ENCODE measurements at regions not wholly inside any gene's neighbourhood (a gene's known extent, or its start where the extent isn't known, plus 50 kb on each side); places are given as distances from the start of the nearest gene placed in this dataset.

DNA sequence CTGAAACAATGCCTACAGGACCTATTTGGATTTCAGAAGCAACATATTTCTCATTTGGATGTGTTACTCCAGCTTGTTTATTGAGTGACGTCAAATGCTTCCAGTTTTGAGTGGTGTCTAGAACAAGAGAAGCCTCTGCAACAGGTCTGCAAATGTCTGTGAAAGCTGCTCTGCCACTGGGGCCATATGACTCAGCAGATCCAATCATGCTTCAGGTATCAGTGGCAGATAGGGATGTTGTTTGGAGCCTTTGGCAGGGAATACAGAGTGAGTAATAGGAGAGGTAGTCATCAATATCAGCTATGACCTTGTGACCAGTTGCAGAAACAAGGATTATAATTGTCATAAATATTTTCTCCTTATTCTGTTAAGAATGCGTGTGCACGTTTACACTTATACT, 141.1 kb upstream of the ZXDA start:
- no peaks in the 10 kb centered on the region for H3K36me3 Mint-ChIP-seq (ENCODE audit: low read depth)
- Histone ChIP-seq H3K4me3 (ENCODE audit: low read length) (no peak overlapping the region), H3K27me3 (ENCODE audit: control insufficient read depth, insufficient read depth, low read length, poor library complexity, severe bottlenecking) (no peaks in the 10 kb centered on the region), H3K36me3 (ENCODE audit: control insufficient read depth, insufficient read depth, low read length) (no peaks in the 10 kb centered on the region), H3K4me1 (ENCODE audit: control insufficient read depth, insufficient read depth, low read length) (no peaks in the 10 kb centered on the region), H3K9me3 (ENCODE audit: control insufficient read depth, low read length) (peaks cover 38% of the 10 kb centered on the region), H3K9ac (ENCODE audit: extremely low read depth, low read length, poor library complexity, severe bottlenecking) (no peak overlapping the region), H3K27ac (ENCODE audit: low read depth, low read length) (no peak overlapping the region)
- no peak for DNase-seq
- H3K9me3 Mint-ChIP-seq = peaks cover 90% of the 10 kb centered on the region
- no peaks in the 10 kb centered on the region for H3K4me1 Mint-ChIP-seq
- H3K4me3 Mint-ChIP-seq = no peak overlapping the region
- H3K27me3 Mint-ChIP-seq (ENCODE audit: insufficient read depth) = no peaks in the 10 kb centered on the region
- no peak overlapping the region for H3K27ac Mint-ChIP-seq
- TF ChIP-seq CTCF (conservative IDR thresholded peaks at IDR 0.05) = no peak
- WGBS, 2 experiments (ENCODE audit: insufficient coverage in 1 of 2, insufficient read length in 1 of 2) = 53% methylated on average over 1 of the region's 3 CpGs; no CpG with 5 or more reads in 1 of the 2 experiments

DNA sequence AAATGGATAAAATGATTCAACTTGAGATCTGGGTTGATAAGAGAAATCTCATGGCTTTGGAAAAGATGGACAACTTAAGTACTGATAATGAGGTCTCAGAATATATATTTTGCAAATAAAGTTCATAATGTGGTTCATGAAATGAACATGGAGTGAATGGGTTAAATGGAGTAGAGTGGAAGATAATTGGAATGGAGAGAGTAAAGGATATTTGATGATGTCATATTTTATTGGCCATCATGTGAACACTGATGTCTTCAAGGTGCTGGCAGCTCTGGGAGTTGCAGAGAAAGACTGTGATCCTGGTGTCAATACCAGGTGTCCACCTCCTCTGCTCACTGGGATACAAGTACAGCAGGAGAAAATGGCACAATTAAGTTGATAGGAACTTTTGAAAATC, 133.9 kb upstream of the ZXDA start:
- H3K36me3 Mint-ChIP-seq (ENCODE audit: low read depth) = no peaks in the 10 kb centered on the region
- TF ChIP-seq CTCF (conservative IDR thresholded peaks at IDR 0.05) = no peak
- no peak overlapping the region for H3K27ac Mint-ChIP-seq
- Histone ChIP-seq H3K4me1 (ENCODE audit: control insufficient read depth, insufficient read depth, low read length) (no peaks in the 10 kb centered on the region), H3K9ac (ENCODE audit: extremely low read depth, low read length, poor library complexity, severe bottlenecking) (no peak overlapping the region), H3K27ac (ENCODE audit: low read depth, low read length) (no peak overlapping the region), H3K27me3 (ENCODE audit: control insufficient read depth, insufficient read depth, low read length, poor library complexity, severe bottlenecking) (no peaks in the 10 kb centered on the region), H3K36me3 (ENCODE audit: control insufficient read depth, insufficient read depth, low read length) (no peaks in the 10 kb centered on the region), H3K9me3 (ENCODE audit: control insufficient read depth, low read length) (peaks cover 51% of the 10 kb centered on the region), H3K4me3 (ENCODE audit: low read length) (no peak overlapping the region)
- peaks cover 83% of the 10 kb centered on the region for H3K9me3 Mint-ChIP-seq
- no peaks in the 10 kb centered on the region for H3K27me3 Mint-ChIP-seq (ENCODE audit: insufficient read depth)
- no peaks in the 10 kb centered on the region for H3K4me1 Mint-ChIP-seq
- no peak for DNase-seq
- H3K4me3 Mint-ChIP-seq = no peak overlapping the region

GRCh38 chrX:58025979-58026378, 115.7 kb upstream of the ZXDA start:
- H3K9ac ChIP-seq (ENCODE audit: extremely low read depth, low read length, poor library complexity, severe bottlenecking) = no peak overlapping the region
- H3K4me1 Mint-ChIP-seq = no peaks in the 10 kb centered on the region
- H3K4me1 ChIP-seq (ENCODE audit: control insufficient read depth, insufficient read depth, low read length) = no peaks in the 10 kb centered on the region
- no peak overlapping the region for H3K4me3 Mint-ChIP-seq
- H3K9me3 ChIP-seq (ENCODE audit: control insufficient read depth, low read length) = peaks cover 13% of the 10 kb centered on the region
- H3K36me3 ChIP-seq (ENCODE audit: control insufficient read depth, insufficient read depth, low read length) = no peaks in the 10 kb centered on the region
- no peaks in the 10 kb centered on the region for H3K27me3 Mint-ChIP-seq (ENCODE audit: insufficient read depth)
- no peaks in the 10 kb centered on the region for H3K27me3 ChIP-seq (ENCODE audit: control insufficient read depth, insufficient read depth, low read length, poor library complexity, severe bottlenecking)
- peak; percentile 72 for TF ChIP-seq CTCF (conservative IDR thresholded peaks at IDR 0.05)
- peak; percentile 50 for DNase-seq
- no peak overlapping the region for H3K27ac Mint-ChIP-seq
- no peaks in the 10 kb centered on the region for H3K36me3 Mint-ChIP-seq (ENCODE audit: low read depth)
- H3K27ac ChIP-seq (ENCODE audit: low read depth, low read length) = no peak overlapping the region
- WGBS, 2 experiments (ENCODE audit: insufficient coverage in 1 of 2, insufficient read length in 1 of 2) = 57% methylated on average over 4 of the region's 5 CpGs; no CpG with 5 or more reads in 1 of the 2 experiments
- H3K9me3 Mint-ChIP-seq = peaks cover 78% of the 10 kb centered on the region
- H3K4me3 ChIP-seq (ENCODE audit: low read length) = no peak overlapping the region

All from endodermal cell (in vitro differentiated cells).